HL-60/S4 treated with phorbol 12-myristate 13-acetate at 8.2 ng/mL for 4 days and 3 days (cell line): ENCODE measurements at regions not wholly inside any gene's neighbourhood (a gene's known extent, or its start where the extent isn't known, plus 50 kb on each side); places are given as distances from the start of the nearest gene placed in this dataset.

Source experiments
- in situ Hi-C: fragments of 300-500 bp; cut with MboI; formaldehyde crosslinking; loops from 2 replicates; pipeline ENCODE4 v1.15.0; 2022; ENCODE audit warnings: low sequenced_read_pairs

DNA sequence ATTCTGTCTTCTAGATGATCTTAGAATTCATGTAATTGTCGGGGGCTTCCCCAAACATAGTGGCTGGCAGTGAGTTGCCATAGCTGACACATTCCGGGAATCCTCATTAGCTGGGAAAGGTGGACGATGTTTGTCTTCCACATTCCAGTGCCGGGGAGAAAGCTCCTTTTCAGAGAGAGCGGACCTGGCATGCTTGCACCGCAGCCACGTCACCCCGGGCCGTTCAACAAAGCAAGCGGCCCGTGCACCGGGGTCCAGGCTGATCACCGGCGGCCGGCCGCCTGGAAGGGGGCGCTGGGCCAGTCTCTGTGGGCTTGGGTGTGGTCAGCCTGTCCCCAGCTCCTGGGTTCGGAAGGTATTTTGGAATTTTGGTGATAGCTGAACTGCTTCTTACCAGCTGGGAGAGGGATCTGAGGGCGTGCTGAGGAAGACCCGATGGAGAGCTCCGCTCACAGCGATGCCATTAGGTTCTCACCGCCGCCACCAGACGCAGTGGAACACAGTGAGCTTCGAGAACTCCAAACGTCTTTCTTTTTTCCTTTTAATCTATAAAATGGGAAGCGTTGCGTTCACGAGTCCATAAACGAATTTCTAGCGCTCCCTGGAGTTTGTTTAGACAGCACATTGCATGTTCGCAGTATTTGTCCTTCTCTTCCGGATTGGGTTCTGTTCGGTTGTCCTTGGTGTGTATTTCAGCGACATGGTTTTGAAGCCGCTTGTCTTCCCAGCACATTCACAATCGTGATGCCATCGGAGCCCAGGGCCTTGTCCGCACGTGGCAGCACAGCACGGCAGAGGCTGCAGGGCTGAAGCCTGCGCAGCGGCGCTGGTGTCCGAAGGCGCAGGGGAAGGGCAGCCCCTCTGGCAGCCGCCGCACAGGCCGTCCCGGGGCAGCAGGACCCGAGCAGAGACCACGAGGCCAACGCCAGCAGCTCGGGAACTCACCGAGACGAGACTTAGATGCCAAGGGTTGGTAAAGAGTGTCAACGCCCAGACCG, 557.6 kb downstream of the QKI start:
- in situ Hi-C loops = loop anchor here (25.0 kb wide), 1 partner anchor 785 kb away; no protein-coding TSS in a partner anchor

DNA sequence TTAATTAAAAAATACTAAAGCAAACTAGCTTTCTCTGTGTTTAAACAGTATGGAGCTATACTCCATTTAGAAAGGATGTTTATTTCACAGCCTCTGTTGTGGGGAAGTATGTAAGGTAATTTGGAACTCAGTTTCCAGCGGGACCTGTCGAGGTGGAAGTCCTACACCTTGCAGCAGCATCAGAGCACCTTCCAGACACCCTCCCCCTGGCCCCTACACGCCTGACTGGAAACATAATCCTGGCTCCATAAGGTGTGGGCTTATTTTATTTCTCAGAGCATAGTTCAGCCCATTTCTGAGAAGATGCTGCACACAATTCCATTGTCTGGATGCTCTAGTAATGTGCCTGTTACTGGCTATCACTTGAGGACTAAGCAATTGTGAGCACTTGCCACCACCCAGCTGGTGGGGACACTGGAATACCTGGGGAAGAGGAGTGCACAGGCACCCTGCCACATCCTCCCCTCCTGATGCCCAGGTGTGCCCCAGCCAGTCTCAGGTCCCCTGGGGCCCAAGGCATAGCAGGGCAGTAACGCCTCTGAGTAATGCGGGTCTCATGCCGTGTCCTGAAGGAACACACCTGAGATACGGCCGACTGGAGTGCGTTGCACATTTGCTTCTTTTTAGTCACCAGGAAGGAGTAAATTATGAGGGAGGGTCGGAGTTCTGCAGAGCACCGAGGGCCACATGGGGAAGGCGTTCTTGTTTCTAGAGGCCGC, 556.5 kb downstream of the QKI start:
- in situ Hi-C loops = loop anchor here (25.0 kb wide), 1 partner anchor 784 kb away; no protein-coding TSS in a partner anchor

GRCh38 chr6:163965426-163966348, 551.2 kb downstream of the QKI start:
- in situ Hi-C loops = loop anchor here (25.0 kb wide), 1 partner anchor 778 kb away; no protein-coding TSS in a partner anchor

DNA sequence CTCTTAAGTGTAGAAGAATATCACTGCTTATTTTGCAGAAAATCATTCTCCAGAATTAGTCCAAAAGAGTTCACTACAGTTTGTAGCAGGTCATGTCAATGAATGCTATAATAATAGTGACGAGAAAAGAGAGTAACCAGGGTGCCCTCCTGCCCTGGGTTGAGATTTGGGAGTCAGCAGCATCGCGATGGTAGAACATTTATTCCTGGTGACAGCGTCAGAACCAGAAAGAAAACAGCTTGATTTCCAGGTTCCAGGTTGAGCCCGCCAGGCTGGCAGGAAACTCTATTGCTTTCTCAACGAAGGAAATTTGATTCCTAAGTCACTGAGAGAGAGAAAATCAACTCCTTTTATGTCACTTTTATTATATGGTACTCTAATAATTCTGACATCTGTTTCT, 550.3 kb downstream of the QKI start:
- in situ Hi-C loops = loop anchor here (25.0 kb wide), 1 partner anchor 777 kb away; no protein-coding TSS in a partner anchor

GRCh38 chr6:163963205-163964120, 548.9 kb downstream of the QKI start:
- in situ Hi-C loops = loop anchor here (25.0 kb wide), 1 partner anchor 776 kb away; no protein-coding TSS in a partner anchor

DNA sequence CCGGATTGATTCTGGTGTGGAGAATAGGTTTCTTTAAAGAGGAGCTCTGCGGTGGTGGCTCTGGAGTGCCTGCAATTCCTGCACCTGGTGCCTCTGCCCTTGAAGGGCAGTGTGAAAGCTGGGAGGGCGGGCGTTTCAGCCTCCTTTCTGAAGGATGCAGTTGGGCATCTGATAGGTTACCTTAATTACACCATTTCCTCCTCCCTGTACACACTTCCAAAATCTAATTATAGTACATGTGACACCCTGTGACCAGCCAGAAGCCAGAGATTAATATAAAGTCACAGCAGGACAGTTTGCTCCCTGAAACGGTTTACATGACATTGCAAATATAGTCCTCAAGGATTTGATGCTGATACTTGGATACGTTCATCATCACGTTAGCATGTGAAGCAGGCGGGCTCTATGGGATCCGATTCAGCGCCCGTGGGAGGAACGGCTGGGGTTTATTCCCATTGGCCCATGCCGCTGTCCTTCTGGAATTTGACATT, 548.2 kb downstream of the QKI start:
- in situ Hi-C loops = loop anchor here (25.0 kb wide), 1 partner anchor 775 kb away; no protein-coding TSS in a partner anchor

- in situ Hi-C loops = loop anchor here (25.0 kb wide), 1 partner anchor 773 kb away; no protein-coding TSS in a partner anchor
Observed at GRCh38 chr6:163960128-163960527, 545.6 kb downstream of the QKI start.

- in situ Hi-C loops = loop anchor here (25.0 kb wide), 1 partner anchor 771 kb away; no protein-coding TSS in a partner anchor
Observed at GRCh38 chr6:163958646-163959045, 544.1 kb downstream of the QKI start.

- in situ Hi-C loops = loop anchor here (25.0 kb wide), 1 partner anchor 769 kb away; no protein-coding TSS in a partner anchor
Observed at GRCh38 chr6:163956571-163957407, 542.3 kb downstream of the QKI start.

- in situ Hi-C loops = loop anchor here (25.0 kb wide), 1 partner anchor 768 kb away; no protein-coding TSS in a partner anchor
Observed at GRCh38 chr6:163955756-163956155, 541.2 kb downstream of the QKI start.

DNA sequence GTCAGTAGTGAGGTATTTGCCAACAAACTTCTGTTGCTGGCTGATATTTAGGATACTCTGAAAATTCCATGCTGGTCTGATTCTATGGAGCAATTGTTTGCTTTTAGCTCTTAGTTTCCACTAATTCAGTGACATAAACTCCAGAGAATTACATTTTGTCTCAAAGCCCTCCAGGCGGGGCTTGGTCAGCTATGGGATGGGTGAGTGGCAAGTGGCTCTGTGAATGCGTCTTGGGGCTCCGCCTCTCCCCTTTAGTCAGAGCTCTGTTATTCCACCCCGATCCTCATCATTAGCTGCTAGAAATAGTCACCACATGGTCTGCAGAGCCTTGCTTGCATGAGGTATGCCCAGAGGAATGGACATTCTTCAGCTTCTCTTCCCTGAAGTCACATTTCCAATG, 540.6 kb downstream of the QKI start:
- in situ Hi-C loops = loop anchor here (25.0 kb wide), 1 partner anchor 768 kb away; no protein-coding TSS in a partner anchor

GRCh38 chr6:163954088-163954775, 539.7 kb downstream of the QKI start:
- in situ Hi-C loops = loop anchor here (25.0 kb wide), 1 partner anchor 767 kb away; no protein-coding TSS in a partner anchor

- in situ Hi-C loops = loop anchor here (25.0 kb wide), 1 partner anchor 765 kb away; no protein-coding TSS in a partner anchor
Observed at GRCh38 chr6:163952005-163952404, 537.5 kb downstream of the QKI start.

- in situ Hi-C loops = loop anchor here (25.0 kb wide), 1 partner anchor 764 kb away; no protein-coding TSS in a partner anchor
Observed at GRCh38 chr6:163951326-163951725, 536.8 kb downstream of the QKI start.

DNA sequence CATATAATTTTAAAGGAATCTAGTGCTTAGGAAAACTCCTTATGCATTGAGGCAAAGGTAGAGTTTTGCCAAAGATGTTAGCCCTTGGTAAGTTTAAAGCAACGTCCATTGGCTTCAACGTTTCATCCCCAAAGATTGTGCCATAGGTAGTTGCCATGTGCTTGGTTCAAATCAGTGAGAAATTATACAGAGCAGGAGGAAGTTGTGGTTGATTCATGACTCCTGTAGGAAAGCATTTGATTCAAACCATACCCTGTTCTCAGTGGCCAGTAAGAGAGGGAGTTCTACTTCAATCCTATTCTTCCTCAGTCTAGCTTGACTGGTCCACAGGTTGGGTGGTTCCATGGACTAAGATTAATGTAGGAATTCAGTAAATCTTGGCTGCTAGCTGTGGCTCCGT, 535.6 kb downstream of the QKI start:
- in situ Hi-C loops = loop anchor here (25.0 kb wide), 1 partner anchor 763 kb away; no protein-coding TSS in a partner anchor

- in situ Hi-C loops = no loop called here
Observed at GRCh38 chr6:163949431-163949830, 534.9 kb downstream of the QKI start.

GRCh38 chr6:163948250-163948649, 533.7 kb downstream of the QKI start:
- in situ Hi-C loops = no loop called here
